ENCODE measurements at regions not wholly inside any gene's neighbourhood (a gene's known extent, or its start where the extent isn't known, plus 50 kb on each side); places are given as distances from the start of the nearest gene placed in this dataset.

DNA sequence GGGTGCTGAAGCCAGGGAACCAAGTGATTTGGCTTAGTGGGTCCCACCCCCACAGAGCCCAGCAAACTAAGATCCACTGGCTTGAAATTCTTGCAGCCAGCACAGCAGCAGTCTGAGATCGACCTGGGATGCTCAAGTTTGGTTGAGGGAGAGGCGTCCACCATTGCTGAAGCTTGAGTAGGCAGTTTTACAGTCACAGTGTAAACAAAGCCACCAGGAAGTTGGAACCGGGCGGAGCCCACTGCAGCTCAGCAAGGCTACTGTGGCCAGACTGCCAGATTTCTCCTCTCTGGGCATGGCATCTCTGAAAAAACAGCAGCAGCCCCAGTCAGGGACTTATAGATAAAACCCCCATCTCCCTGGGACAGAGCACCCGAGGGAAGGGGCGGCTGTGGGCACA is 424.1 kb upstream of the TENM4 start:
- H3K27me3 ChIP-seq (ENCODE audit: control insufficient read depth in 1 of 2, insufficient read depth in 2 of 2, low read length in 2 of 2): no peaks in the 10 kb centered on the region
- ChIA-PET CTCF (ENCODE audit: low intra/inter-chr PET ratio, low total read pairs) (no interaction called here), POLR2A (no interaction called here)
- no peak overlapping the region for H3K4me3 ChIP-seq (replicated peaks in 1 of 3; ENCODE audit: insufficient read depth in 1 of 3, low read depth in 2 of 3, low read length in 3 of 3)
- no TSS peak for BruUV-seq (replicated peaks)
- no peaks in the 10 kb centered on the region for H3K36me3 ChIP-seq (replicated peaks in 1 of 2; ENCODE audit: control insufficient read depth in 1 of 2, insufficient read depth in 2 of 2, low read length in 2 of 2)
- FAIRE-seq (no peak), ATAC-seq (no peak), DNase-seq (ENCODE audit: low spot score) (no peak)
- no peaks in the 10 kb centered on the region for H3K9me3 ChIP-seq (ENCODE audit: low read length)
- no peak overlapping the region for H3K9ac ChIP-seq (ENCODE audit: insufficient read depth, low read depth, low read length)
- no peaks in the 10 kb centered on the region for H4K20me1 ChIP-seq (ENCODE audit: insufficient read depth, low read length)
- no peak overlapping the region for H3K27ac ChIP-seq (ENCODE audit: extremely low read length, insufficient read depth, low read length)
- in situ Hi-C loops (cut with HindIII; ENCODE audit: extremely low pct_ligation_motif_present, low pct_unique_long_range_greater_than_20kb) (no loop called here), intact Hi-C loops (cut with micrococcal nuclease; ENCODE audit: unreplicated experiment) (no loop called here)
- no peak overlapping the region for H3K4me2 ChIP-seq (ENCODE audit: low read depth, low read length)
- no CpG with 5 or more reads among the region's 6 CpGs for WGBS (ENCODE audit: low lambda C conversion rate)
- no peaks in the 10 kb centered on the region for H3K4me1 ChIP-seq (ENCODE audit: insufficient read depth, low read length)
- no peak overlapping the region for H2AFZ ChIP-seq (ENCODE audit: low read length)
- no peaks in the 10 kb centered on the region for H3K79me2 ChIP-seq (ENCODE audit: insufficient read depth, low read length)
- TF ChIP-seq, protein P1, sequence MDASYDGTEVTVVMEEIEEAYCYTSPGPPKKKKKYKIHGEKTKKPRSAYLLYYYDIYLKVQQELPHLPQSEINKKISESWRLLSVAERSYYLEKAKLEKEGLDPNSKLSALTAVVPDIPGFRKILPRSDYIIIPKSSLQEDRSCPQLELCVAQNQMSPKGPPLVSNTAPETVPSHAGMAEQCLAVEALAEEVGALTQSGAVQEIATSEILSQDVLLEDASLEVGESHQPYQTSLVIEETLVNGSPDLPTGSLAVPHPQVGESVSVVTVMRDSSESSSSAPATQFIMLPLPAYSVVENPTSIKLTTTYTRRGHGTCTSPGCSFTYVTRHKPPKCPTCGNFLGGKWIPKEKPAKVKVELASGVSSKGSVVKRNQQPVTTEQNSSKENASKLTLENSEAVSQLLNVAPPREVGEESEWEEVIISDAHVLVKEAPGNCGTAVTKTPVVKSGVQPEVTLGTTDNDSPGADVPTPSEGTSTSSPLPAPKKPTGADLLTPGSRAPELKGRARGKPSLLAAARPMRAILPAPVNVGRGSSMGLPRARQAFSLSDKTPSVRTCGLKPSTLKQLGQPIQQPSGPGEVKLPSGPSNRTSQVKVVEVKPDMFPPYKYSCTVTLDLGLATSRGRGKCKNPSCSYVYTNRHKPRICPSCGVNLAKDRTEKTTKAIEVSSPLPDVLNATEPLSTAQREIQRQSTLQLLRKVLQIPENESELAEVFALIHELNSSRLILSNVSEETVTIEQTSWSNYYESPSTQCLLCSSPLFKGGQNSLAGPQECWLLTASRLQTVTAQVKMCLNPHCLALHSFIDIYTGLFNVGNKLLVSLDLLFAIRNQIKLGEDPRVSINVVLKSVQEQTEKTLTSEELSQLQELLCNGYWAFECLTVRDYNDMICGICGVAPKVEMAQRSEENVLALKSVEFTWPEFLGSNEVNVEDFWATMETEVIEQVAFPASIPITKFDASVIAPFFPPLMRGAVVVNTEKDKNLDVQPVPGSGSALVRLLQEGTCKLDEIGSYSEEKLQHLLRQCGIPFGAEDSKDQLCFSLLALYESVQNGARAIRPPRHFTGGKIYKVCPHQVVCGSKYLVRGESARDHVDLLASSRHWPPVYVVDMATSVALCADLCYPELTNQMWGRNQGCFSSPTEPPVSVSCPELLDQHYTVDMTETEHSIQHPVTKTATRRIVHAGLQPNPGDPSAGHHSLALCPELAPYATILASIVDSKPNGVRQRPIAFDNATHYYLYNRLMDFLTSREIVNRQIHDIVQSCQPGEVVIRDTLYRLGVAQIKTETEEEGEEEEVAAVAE (CRISPR knock-in tag; IDR thresholded peaks at IDR 0.05; ENCODE audit: borderline replicate concordance): no peak
- TF ChIP-seq ATAD3A (CRISPR knock-in tag; IDR thresholded peaks at IDR 0.05): no peak
- TF ChIP-seq, protein P2, sequence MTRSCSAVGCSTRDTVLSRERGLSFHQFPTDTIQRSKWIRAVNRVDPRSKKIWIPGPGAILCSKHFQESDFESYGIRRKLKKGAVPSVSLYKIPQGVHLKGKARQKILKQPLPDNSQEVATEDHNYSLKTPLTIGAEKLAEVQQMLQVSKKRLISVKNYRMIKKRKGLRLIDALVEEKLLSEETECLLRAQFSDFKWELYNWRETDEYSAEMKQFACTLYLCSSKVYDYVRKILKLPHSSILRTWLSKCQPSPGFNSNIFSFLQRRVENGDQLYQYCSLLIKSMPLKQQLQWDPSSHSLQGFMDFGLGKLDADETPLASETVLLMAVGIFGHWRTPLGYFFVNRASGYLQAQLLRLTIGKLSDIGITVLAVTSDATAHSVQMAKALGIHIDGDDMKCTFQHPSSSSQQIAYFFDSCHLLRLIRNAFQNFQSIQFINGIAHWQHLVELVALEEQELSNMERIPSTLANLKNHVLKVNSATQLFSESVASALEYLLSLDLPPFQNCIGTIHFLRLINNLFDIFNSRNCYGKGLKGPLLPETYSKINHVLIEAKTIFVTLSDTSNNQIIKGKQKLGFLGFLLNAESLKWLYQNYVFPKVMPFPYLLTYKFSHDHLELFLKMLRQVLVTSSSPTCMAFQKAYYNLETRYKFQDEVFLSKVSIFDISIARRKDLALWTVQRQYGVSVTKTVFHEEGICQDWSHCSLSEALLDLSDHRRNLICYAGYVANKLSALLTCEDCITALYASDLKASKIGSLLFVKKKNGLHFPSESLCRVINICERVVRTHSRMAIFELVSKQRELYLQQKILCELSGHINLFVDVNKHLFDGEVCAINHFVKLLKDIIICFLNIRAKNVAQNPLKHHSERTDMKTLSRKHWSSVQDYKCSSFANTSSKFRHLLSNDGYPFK (CRISPR knock-in tag; IDR thresholded peaks at IDR 0.05; ENCODE audit: borderline replicate concordance): no peak
- TF ChIP-seq, protein P3, sequence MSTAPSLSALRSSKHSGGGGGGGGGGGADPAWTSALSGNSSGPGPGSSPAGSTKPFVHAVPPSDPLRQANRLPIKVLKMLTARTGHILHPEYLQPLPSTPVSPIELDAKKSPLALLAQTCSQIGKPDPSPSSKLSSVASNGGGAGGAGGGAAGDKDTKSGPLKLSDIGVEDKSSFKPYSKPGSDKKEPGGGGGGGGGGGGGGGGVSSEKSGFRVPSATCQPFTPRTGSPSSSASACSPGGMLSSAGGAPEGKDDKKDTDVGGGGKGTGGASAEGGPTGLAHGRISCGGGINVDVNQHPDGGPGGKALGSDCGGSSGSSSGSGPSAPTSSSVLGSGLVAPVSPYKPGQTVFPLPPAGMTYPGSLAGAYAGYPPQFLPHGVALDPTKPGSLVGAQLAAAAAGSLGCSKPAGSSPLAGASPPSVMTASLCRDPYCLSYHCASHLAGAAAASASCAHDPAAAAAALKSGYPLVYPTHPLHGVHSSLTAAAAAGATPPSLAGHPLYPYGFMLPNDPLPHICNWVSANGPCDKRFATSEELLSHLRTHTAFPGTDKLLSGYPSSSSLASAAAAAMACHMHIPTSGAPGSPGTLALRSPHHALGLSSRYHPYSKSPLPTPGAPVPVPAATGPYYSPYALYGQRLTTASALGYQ (CRISPR knock-in tag; IDR thresholded peaks at IDR 0.05): no peak
- no peak for TF ChIP-seq POLR2A (IDR thresholded peaks at IDR 0.05; ENCODE audit: insufficient read depth in 1 of 2, low read depth in 2 of 2, low read length in 2 of 2)
- TF ChIP-seq, protein P4, sequence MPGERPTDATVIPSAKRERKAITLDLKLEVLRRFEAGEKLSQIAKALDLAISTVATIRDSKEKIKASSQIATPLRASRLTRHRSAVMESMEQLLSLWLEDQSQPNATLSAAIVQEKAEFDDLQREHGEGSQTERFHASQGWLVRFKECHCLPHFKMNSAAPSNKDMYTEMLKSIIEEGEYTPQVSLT (CRISPR knock-in tag; IDR thresholded peaks at IDR 0.05; ENCODE audit: borderline replicate concordance, low read depth): no peak
- TF ChIP-seq, protein P5, sequence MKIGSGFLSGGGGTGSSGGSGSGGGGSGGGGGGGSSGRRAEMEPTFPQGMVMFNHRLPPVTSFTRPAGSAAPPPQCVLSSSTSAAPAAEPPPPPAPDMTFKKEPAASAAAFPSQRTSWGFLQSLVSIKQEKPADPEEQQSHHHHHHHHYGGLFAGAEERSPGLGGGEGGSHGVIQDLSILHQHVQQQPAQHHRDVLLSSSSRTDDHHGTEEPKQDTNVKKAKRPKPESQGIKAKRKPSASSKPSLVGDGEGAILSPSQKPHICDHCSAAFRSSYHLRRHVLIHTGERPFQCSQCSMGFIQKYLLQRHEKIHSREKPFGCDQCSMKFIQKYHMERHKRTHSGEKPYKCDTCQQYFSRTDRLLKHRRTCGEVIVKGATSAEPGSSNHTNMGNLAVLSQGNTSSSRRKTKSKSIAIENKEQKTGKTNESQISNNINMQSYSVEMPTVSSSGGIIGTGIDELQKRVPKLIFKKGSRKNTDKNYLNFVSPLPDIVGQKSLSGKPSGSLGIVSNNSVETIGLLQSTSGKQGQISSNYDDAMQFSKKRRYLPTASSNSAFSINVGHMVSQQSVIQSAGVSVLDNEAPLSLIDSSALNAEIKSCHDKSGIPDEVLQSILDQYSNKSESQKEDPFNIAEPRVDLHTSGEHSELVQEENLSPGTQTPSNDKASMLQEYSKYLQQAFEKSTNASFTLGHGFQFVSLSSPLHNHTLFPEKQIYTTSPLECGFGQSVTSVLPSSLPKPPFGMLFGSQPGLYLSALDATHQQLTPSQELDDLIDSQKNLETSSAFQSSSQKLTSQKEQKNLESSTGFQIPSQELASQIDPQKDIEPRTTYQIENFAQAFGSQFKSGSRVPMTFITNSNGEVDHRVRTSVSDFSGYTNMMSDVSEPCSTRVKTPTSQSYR (CRISPR knock-in tag; IDR thresholded peaks at IDR 0.05; ENCODE audit: borderline replicate concordance): no peak
- no peak for TF ChIP-seq U2AF2 (IDR thresholded peaks at IDR 0.05; ENCODE audit: low read depth, low read length)
- TF ChIP-seq ZNF235 (CRISPR knock-in tag; IDR thresholded peaks at IDR 0.05; ENCODE audit: borderline replicate concordance): no peak
- no peak for TF ChIP-seq ZNF432 (CRISPR knock-in tag; IDR thresholded peaks at IDR 0.05; ENCODE audit: borderline replicate concordance)
- TF ChIP-seq RORA (CRISPR knock-in tag; IDR thresholded peaks at IDR 0.05): no peak
- no peak for TF ChIP-seq ZNF792 (CRISPR knock-in tag; IDR thresholded peaks at IDR 0.05)
- no peak for TF ChIP-seq KDM4B (CRISPR knock-in tag; IDR thresholded peaks at IDR 0.05)
